AG09309 (cell line): ENCODE measurements at regions not wholly inside any gene's neighbourhood (a gene's known extent, or its start where the extent isn't known, plus 50 kb on each side); places are given as distances from the start of the nearest gene placed in this dataset.

Experiments used
- DNase-seq: peaks from one replicate; pipeline ENCODE4 v3.0.0-alpha.2; 2010; ENCODE audit warnings: low read depth
- H3K4me3 ChIP-seq: 2 replicates; pipeline ENCODE4 v1.5.1; 2011; ENCODE audit warnings: mild to moderate bottlenecking, low read depth, low read length, moderate library complexity; ENCODE audit not compliant: control insufficient read depth
- TF ChIP-seq, protein P1 (sequence below): IDR thresholded peaks from 2 replicates; pipeline ENCODE4 v1.5.1; 2011; ENCODE audit warnings: mild to moderate bottlenecking, low read depth, low read length, inconsistent platforms; ENCODE audit not compliant: insufficient read depth, control insufficient read depth; ENCODE audit errors: missing control alignments

DNA sequence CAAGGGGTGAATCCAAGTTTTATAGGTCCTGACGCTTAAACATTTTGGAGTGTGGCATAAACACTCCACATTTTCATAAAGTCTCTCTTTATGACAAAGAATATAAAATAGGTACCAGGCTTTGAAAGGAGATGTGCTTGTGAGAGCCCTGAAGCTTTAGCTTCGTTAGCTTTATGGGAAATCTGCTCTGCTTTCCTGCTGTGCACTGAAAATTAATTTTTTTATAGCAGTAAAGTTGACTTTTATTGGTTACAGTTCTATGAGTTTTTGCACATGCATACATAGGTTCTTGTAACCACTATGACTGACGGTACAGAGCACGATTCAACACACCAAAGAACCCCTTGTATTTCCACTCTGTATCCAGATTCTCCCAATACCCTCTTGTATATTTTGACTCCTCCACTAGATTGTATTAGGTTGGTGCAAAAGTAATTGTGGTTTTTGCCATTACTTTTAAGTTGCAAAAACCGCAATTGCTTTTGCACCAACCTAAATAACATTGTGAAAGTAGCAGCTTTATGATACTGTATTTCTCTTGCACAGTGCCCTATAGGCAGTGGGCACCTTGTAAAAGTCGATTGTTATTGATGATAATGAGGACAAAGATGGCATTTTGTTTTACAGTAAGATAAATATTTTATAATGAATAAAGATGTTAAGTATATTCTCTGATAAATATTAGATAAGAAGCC lies 145.2 kb upstream of the AKIRIN2 start:
- TF ChIP-seq, protein P1, sequence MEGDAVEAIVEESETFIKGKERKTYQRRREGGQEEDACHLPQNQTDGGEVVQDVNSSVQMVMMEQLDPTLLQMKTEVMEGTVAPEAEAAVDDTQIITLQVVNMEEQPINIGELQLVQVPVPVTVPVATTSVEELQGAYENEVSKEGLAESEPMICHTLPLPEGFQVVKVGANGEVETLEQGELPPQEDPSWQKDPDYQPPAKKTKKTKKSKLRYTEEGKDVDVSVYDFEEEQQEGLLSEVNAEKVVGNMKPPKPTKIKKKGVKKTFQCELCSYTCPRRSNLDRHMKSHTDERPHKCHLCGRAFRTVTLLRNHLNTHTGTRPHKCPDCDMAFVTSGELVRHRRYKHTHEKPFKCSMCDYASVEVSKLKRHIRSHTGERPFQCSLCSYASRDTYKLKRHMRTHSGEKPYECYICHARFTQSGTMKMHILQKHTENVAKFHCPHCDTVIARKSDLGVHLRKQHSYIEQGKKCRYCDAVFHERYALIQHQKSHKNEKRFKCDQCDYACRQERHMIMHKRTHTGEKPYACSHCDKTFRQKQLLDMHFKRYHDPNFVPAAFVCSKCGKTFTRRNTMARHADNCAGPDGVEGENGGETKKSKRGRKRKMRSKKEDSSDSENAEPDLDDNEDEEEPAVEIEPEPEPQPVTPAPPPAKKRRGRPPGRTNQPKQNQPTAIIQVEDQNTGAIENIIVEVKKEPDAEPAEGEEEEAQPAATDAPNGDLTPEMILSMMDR: no peak
- no peak overlapping the region for H3K4me3 ChIP-seq
- DNase-seq: no peak

DNA sequence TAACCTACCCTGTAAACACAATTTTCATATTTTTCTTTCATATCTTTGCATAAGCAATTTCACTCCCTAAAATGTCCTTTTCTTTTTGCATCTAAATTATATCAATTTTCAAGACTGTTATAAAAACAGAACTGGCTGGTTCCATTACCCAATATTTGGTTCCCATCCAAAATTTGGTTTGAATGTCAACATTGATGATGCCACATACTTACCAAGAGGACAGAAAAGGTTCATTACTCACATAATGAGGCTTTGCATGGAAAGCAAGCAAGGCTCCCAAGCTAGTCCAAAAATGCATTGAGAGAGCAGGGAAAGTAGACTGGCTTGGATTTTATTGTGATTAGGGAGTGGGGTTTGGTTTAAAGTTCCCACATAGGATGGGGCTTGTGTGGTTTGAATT lies 144.4 kb upstream of the AKIRIN2 start:
- no peak for DNase-seq
- no peak overlapping the region for H3K4me3 ChIP-seq
- TF ChIP-seq, protein P1: no peak

DNA sequence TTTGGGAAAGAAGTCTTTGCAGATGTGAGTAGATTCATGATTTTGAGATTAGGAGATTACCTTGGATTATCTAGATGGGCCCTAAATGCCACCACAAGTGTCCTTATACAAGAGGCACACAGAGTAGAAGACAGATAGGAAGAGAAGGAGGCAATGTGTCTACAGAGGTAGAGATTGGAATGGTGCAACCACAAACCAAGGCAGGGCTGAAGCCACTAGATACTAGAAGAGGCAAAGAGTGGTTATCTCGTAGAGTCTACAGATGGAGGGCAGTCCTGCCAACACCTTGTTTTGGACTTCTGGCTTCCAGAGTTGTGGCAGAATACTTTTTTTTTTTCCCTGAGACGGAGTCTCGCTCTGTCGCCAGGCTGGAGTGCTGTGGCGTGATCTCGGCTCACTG lies 138.3 kb upstream of the AKIRIN2 start:
- DNase-seq: no peak
- H3K4me3 ChIP-seq: no peak overlapping the region
- TF ChIP-seq, protein P1: no peak

DNA sequence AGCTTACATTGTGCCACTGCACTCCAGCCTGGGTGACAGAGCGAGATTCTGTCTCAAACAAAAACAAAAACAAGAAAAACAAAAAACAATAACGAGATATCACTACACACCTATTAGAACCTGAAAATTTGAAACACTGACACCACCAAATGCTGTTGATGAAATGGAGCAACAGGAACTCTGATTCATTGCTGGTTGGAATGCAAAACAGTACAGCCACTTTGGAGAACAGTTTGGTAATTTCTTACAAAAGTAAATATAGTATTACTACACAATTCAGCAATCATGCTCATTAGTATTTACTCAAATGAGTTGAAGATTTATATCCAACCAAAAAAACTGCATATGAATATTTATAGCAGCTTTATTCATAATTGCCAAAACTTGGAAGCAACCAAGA lies 135.8 kb upstream of the AKIRIN2 start:
- no peak for DNase-seq
- no peak overlapping the region for H3K4me3 ChIP-seq
- TF ChIP-seq, protein P1: no peak

DNA sequence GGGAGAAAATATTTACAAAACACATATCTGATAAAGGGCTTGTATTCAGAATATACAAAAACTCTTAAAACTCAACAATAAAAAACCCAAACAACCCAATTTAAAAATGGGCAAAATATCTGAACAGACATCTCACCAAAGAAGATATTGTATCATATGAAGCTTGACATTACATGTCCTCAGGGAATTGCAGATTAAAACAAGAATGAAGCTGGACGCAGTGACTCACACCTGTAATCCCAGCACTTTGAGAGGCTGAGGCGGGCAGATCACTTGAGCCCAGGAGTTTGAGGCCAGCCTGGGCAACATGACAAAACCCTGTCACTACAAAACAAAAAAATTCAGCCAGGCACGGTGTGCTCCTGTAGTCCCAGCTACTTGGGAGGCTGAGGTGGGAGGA lies 135.4 kb upstream of the AKIRIN2 start:
- no peak for DNase-seq
- H3K4me3 ChIP-seq: no peak overlapping the region
- TF ChIP-seq, protein P1: no peak

DNA sequence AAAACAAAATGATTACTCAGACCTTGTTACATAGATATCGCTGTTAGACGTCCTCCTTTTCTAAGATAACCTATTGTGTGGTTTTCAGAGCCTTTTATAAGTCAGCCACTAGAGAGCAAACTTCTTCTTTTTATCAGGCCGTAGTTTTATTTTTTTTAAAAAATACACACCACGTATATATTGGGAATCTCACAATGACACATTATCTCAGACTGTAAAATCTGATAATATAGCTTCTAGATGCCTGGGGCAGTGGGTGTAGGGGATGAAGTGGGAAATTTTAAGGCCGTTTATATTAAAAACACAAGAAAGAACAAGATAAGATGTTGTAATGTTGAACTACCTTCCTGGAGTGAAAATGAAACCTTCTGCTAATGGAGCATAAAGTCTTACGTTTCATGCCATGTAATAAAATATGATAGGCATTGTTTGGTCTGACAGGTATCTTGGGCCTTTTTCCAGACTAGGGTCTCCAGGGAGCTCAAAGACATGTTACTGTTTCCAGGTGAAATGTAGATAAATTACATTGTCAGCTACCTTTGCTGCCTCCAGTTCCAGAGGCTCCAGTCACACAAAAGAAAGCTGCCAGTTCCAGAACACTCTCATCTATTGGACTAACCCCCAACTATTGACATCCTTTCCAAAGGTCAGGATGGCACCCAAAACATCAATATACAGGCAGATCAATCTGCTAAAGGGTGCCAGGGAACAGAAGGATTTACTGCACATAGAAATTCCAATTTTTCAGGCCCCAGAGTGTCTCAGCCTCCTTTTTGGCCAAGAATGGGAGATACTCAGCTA lies 130.2 kb upstream of the AKIRIN2 start:
- peak overlapping the region; percentile 39 for H3K4me3 ChIP-seq
- TF ChIP-seq, protein P1: peak; percentile 45
- no peak for DNase-seq
